ENCODE measurements at regions not wholly inside any gene's neighbourhood (a gene's known extent, or its start where the extent isn't known, plus 50 kb on each side); places are given as distances from the start of the nearest gene placed in this dataset.

GRCh38 chr1:199776768-199777497 lies 250.6 kb upstream of the NR5A2 start:
- H3K4me3 ChIP-seq (ENCODE audit: low read depth, low read length): no peak overlapping the region
- TF ChIP-seq, protein P1, sequence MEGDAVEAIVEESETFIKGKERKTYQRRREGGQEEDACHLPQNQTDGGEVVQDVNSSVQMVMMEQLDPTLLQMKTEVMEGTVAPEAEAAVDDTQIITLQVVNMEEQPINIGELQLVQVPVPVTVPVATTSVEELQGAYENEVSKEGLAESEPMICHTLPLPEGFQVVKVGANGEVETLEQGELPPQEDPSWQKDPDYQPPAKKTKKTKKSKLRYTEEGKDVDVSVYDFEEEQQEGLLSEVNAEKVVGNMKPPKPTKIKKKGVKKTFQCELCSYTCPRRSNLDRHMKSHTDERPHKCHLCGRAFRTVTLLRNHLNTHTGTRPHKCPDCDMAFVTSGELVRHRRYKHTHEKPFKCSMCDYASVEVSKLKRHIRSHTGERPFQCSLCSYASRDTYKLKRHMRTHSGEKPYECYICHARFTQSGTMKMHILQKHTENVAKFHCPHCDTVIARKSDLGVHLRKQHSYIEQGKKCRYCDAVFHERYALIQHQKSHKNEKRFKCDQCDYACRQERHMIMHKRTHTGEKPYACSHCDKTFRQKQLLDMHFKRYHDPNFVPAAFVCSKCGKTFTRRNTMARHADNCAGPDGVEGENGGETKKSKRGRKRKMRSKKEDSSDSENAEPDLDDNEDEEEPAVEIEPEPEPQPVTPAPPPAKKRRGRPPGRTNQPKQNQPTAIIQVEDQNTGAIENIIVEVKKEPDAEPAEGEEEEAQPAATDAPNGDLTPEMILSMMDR (IDR thresholded peaks at IDR 0.05; ENCODE audit: low read depth, low read length): no peak
- DNase-seq (ENCODE audit: low read depth, low spot score): no peak
- in situ Hi-C loops (cut with HindIII; ENCODE audit: low sequenced_read_pairs): no loop called here

GRCh38 chr1:199778324-199778955 lies 249.1 kb upstream of the NR5A2 start:
- TF ChIP-seq, protein P1 (IDR thresholded peaks at IDR 0.05; ENCODE audit: low read depth, low read length): no peak
- H3K4me3 ChIP-seq (ENCODE audit: low read depth, low read length): no peak overlapping the region
- in situ Hi-C loops (cut with HindIII; ENCODE audit: low sequenced_read_pairs): no loop called here
- DNase-seq (ENCODE audit: low read depth, low spot score): no peak

DNA sequence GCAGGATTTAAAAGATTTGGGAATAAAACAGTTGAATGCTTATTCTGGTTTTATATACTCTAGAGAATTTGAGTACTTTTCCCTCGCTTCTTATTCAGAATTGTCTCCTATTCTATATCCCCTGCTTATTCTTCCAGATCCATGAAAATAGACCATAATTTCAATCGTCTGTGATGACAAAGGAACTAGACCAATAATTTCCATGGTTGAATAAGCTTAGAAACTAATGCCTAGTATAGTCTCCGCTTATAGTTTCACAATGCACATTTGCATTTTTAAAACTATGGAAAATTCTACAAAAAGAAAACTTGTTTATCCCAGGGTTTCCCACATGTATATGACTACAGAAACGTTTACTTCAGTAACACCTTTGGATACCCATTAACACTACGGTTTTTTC lies 247.4 kb upstream of the NR5A2 start:
- TF ChIP-seq, protein P1 (IDR thresholded peaks at IDR 0.05; ENCODE audit: low read depth, low read length): no peak
- H3K4me3 ChIP-seq (ENCODE audit: low read depth, low read length): no peak overlapping the region

DNA sequence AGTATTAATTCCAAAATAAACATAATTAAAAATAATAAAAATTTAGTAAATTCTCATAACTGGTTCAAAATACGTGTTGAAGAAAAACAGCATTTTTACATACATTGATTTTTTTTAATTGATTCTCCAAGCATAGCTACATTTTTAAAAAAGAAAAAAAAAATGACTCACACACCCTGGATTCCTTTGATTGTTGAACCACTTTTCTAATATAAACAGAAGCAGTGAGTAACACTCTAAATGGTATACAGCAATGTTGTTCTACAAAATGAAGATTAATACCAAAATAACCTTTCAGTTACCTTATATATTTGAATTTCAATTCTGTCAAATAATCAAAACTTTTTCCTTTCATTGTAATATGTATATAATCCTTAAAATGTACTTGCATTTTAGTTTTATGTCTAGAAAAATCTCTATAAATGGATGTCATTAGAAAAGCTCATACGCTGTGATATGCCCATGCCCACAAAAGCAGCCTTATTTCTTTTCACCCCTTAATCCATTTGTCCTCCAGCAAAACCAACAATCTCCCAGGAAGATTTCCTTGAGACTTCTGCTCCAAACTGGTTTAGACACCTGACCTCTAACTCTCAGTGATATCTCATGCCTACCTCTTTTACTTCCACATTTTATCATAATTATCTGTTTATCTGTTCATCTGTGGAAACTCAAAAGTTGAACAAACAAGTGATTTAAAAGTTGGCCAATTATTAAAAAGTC lies 246.4 kb upstream of the NR5A2 start:
- in situ Hi-C loops (cut with HindIII; ENCODE audit: low sequenced_read_pairs): no loop called here
- DNase-seq (ENCODE audit: low read depth, low spot score): peak; percentile 60
- TF ChIP-seq, protein P1 (IDR thresholded peaks at IDR 0.05; ENCODE audit: low read depth, low read length): no peak

More for the DNA sequence above, 247.4 kb upstream of the NR5A2 start:
- DNase-seq (ENCODE audit: low read depth, low spot score): no peak
- in situ Hi-C loops (cut with HindIII; ENCODE audit: low sequenced_read_pairs): no loop called here

DNA sequence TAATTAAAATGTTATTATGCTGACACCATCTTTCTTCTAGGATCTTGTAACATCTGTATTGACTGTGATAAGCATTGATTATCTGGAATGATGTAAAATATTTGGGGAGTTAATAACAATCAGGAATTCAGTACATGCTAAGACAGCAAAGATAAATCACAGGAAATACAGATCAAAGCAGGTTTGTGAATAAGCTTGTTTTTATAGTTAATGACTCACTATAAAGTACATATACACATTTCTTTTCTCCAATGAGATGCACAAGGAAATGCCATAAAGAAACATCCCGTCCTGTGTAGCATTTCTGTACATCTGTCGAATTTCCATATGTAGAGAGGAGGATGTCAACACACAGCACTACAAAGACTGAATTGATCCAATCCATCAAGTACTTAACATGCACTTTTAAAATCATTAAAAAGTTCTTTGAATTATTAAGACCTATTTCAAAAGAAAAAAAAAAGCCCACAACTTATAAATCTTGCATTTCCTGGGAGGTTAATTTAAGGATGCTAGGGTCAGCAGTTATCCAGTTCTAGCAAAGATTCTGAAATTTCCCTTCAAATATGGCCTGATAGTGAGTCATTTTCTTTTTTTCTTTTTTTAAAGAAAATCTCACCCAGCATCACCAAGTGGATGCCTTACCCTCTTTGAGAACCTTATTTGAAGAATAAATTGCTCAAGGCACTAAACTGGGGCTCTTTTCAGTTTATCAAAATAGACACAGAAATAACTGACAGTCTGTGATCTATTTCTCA lies 243.2 kb upstream of the NR5A2 start:
- peak; percentile 22 for DNase-seq (ENCODE audit: low read depth, low spot score)
- H3K4me3 ChIP-seq (ENCODE audit: low read depth, low read length): no peak overlapping the region
- in situ Hi-C loops (cut with HindIII; ENCODE audit: low sequenced_read_pairs): no loop called here
- TF ChIP-seq, protein P1 (IDR thresholded peaks at IDR 0.05; ENCODE audit: low read depth, low read length): no peak

More for the DNA sequence above, 246.4 kb upstream of the NR5A2 start:
- no peak overlapping the region for H3K4me3 ChIP-seq (ENCODE audit: low read depth, low read length)

DNA sequence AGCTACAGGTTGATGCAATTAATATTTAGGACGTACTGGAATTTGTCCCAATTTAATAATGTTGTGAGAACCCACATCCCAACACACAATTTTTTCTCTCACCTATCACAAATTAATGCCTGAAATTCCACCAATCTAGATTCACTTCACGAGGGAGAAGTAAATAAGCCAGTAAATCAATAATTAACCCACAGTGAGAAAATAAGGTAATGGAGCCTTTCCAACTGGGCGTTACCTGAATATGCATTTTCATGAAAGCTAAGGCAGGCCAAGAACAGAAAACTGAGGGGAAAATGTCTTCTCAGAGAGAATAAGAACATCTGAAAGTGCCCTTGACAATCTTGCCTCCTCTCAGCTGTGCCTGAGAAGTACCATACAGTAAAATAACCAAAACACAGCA lies 240.8 kb upstream of the NR5A2 start:
- TF ChIP-seq, protein P1 (IDR thresholded peaks at IDR 0.05; ENCODE audit: low read depth, low read length): no peak
- in situ Hi-C loops (cut with HindIII; ENCODE audit: low sequenced_read_pairs): no loop called here
- no peak for DNase-seq (ENCODE audit: low read depth, low spot score)
- H3K4me3 ChIP-seq (ENCODE audit: low read depth, low read length): no peak overlapping the region
